Cardiac muscle cell (in vitro differentiated cells and primary cell): ENCODE measurements at regions not wholly inside any gene's neighbourhood (a gene's known extent, or its start where the extent isn't known, plus 50 kb on each side); places are given as distances from the start of the nearest gene placed in this dataset.

ENCODE experiments used
- DNase-seq, 2 donors: peaks; one replicate each; pipeline versions ENCODE4 v3.0.0 to v3.0.0-alpha.2; 2010 to 2017; ENCODE audit warnings: low read depth in 1 of 2, low spot score in 1 of 2
- H3K27ac ChIP-seq: fragments of 200-600 bp; sonication (generic); 2 replicates; pipeline ENCODE4 v1.5.1; 2016
- H3K27me3 ChIP-seq: fragments of 200-600 bp; sonication (generic); 2 replicates; pipeline ENCODE4 v1.6.0; 2016; ENCODE audit warnings: control low read depth
- H3K36me3 ChIP-seq: fragments of 200-600 bp; sonication (generic); 2 replicates; pipeline ENCODE4 v1.5.1; 2016; ENCODE audit warnings: control low read depth
- H3K4me1 ChIP-seq: fragments of 200-600 bp; sonication (generic); 2 replicates; pipeline ENCODE4 v1.8.1; 2017; ENCODE audit warnings: low read depth, mild to moderate bottlenecking, mixed run types
- H3K4me3 ChIP-seq: fragments of 200-600 bp; sonication (generic); 2 replicates; pipeline ENCODE4 v1.5.1; 2016; ENCODE audit warnings: mild to moderate bottlenecking
- H3K9me3 ChIP-seq: fragments of 200-600 bp; sonication (generic); 2 replicates; pipeline ENCODE4 v1.5.1; 2017; ENCODE audit warnings: low read depth, mild to moderate bottlenecking, control low read depth
- TF ChIP-seq, protein P1 (sequence below): IDR thresholded peaks from 2 replicates; pipeline ENCODE4 v1.5.1; 2012; ENCODE audit warnings: low read depth, mild to moderate bottlenecking, low read length

DNA sequence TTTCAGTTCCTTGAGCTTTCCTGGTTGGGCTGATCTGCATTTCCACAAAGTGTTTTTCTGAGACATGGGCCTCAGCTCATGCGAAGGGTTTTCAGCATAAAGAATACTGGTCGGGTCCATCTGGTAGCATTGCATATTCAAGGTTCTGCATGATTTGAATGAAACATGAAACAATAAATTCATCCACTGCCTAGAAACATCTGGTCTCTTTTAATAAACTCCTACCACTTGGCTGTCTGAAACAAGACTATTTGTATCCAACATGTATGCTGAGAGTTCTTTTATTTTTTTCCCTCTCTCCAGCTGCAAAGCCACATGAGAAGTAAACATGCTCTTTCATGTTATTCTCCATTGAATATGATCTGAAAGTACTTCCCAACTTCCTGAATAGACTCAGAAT is 314.9 kb upstream of the SOX11 start:
- no peak overlapping the region for H3K27ac ChIP-seq
- H3K4me1 ChIP-seq = peaks cover 12% of the 10 kb centered on the region
- no peaks in the 10 kb centered on the region for H3K27me3 ChIP-seq
- no peaks in the 10 kb centered on the region for H3K9me3 ChIP-seq
- H3K36me3 ChIP-seq = no peaks in the 10 kb centered on the region
- DNase-seq = no peak
- H3K4me3 ChIP-seq = no peak overlapping the region
- TF ChIP-seq, protein P1, sequence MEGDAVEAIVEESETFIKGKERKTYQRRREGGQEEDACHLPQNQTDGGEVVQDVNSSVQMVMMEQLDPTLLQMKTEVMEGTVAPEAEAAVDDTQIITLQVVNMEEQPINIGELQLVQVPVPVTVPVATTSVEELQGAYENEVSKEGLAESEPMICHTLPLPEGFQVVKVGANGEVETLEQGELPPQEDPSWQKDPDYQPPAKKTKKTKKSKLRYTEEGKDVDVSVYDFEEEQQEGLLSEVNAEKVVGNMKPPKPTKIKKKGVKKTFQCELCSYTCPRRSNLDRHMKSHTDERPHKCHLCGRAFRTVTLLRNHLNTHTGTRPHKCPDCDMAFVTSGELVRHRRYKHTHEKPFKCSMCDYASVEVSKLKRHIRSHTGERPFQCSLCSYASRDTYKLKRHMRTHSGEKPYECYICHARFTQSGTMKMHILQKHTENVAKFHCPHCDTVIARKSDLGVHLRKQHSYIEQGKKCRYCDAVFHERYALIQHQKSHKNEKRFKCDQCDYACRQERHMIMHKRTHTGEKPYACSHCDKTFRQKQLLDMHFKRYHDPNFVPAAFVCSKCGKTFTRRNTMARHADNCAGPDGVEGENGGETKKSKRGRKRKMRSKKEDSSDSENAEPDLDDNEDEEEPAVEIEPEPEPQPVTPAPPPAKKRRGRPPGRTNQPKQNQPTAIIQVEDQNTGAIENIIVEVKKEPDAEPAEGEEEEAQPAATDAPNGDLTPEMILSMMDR = no peak

DNA sequence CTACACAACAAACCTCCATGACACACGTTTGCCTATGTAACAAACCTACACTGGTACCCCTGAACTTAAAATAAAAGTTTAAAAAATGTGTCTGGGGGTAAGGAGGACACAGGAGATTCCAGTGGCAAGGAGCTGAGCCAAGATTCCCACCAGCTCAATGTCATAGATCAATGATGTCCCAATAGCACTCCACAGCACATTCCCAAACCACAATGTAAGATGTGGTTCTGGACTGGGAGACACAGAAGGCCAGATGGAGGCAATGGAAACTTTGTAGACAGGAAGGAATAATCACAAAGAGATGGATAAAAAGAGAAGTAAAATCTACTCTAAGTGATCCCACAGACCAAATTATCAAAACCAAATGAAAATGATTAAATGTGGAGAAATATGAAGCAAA is 312.4 kb upstream of the SOX11 start:
- TF ChIP-seq, protein P1 = no peak
- no peaks in the 10 kb centered on the region for H3K4me1 ChIP-seq
- no peak overlapping the region for H3K27ac ChIP-seq
- no peak for DNase-seq
- H3K4me3 ChIP-seq = no peak overlapping the region
- no peaks in the 10 kb centered on the region for H3K36me3 ChIP-seq
- no peaks in the 10 kb centered on the region for H3K27me3 ChIP-seq
- no peaks in the 10 kb centered on the region for H3K9me3 ChIP-seq

DNA sequence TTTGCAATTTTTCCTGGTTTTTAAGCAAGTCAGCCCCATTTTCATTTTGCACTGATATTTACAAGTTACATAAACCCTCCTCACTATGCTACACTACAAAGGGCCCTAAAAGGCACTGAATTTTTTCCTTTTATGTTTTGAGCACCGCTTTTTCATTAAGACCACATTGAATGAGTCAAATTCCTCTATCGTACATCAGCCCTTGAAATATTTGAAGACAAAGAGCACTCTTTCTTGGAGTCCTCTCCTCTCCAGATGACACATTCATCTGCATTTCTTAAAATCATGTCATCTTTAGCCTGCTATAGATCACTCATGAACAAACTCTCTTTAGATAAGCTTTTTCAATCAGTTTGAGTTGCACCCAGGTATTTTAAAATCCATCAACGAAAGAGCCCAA is 306.6 kb upstream of the SOX11 start:
- TF ChIP-seq, protein P1 = no peak
- DNase-seq = no peak
- H3K4me1 ChIP-seq = no peaks in the 10 kb centered on the region
- H3K27me3 ChIP-seq = no peaks in the 10 kb centered on the region
- no peak overlapping the region for H3K27ac ChIP-seq
- no peaks in the 10 kb centered on the region for H3K36me3 ChIP-seq
- H3K9me3 ChIP-seq = no peaks in the 10 kb centered on the region
- H3K4me3 ChIP-seq = no peak overlapping the region

DNA sequence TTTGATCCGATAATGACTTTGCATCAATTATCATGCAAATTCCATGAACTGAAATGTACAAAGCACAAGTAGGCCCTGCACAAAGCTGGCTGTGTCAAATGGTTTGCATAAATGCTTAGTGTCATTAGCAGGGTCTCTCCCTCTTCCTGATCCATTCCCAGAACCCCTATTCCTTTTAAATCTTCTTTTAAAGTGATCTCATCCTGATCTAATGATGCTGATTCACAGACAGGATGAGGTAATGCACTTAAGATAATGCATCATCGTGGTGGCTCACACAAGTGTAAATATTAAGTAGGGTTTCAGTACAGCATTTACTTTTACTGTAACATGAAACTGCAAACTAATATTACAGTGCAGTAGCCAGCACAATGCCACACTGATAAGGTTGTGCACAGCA is 304.8 kb upstream of the SOX11 start:
- H3K27ac ChIP-seq = no peak overlapping the region
- no peak for DNase-seq
- no peaks in the 10 kb centered on the region for H3K4me1 ChIP-seq
- no peaks in the 10 kb centered on the region for H3K27me3 ChIP-seq
- no peak overlapping the region for H3K4me3 ChIP-seq
- no peaks in the 10 kb centered on the region for H3K36me3 ChIP-seq
- TF ChIP-seq, protein P1 = no peak
- no peaks in the 10 kb centered on the region for H3K9me3 ChIP-seq

DNA sequence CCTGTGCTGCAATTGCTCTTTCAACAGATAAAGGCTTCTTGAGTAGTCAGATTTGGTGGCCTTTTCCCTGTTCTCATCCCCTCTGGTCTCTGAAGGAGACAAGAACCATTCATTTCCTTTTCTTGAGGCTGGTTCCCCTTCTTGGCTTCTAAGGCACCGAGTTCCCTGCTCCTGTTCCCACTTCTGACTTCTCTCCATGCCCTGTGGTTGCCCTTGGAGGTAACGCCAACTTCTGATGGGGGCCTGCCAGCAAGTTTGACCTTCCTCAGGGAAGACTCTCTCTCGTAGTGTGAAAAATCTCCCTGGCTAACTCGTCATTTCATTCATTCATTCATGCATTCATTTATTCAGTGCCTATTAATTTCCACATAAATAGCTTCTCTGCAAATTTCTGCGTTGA is 302.4 kb upstream of the SOX11 start:
- H3K27ac ChIP-seq = no peak overlapping the region
- no peaks in the 10 kb centered on the region for H3K36me3 ChIP-seq
- H3K9me3 ChIP-seq = no peaks in the 10 kb centered on the region
- DNase-seq = no peak
- no peaks in the 10 kb centered on the region for H3K4me1 ChIP-seq
- TF ChIP-seq, protein P1 = no peak
- no peaks in the 10 kb centered on the region for H3K27me3 ChIP-seq
- no peak overlapping the region for H3K4me3 ChIP-seq

DNA sequence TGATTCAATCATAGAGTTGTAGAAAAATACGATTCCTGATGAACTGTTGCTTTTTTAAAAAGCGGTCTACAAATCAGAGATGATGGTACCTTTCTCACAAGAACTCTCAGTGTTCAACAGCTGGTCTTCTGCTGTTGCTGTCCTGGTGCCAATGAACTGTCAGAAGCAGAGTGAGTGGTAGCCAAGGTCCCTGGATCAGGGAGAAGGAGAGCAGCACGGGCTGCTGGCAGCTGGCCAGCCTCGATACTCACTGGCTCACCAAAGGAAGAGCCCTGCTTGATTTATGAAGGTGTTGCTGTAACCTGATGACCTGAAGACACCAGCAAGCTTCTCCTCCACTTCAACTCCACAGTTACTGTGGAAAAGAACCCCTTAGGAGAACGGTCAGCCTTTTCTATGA is 300.8 kb upstream of the SOX11 start:
- Histone ChIP-seq H3K36me3 (no peaks in the 10 kb centered on the region), H3K9me3 (no peaks in the 10 kb centered on the region), H3K4me1 (no peaks in the 10 kb centered on the region), H3K27ac (no peak overlapping the region), H3K27me3 (no peaks in the 10 kb centered on the region), H3K4me3 (no peak overlapping the region)
- TF ChIP-seq, protein P1 = no peak
- DNase-seq = peak in 1 of 2 donors; percentile 31
